ENCODE measurements at regions not wholly inside any gene's neighbourhood (a gene's known extent, or its start where the extent isn't known, plus 50 kb on each side); places are given as distances from the start of the nearest gene placed in this dataset.

- Histone ChIP-seq H3K4me3 (ENCODE audit: low read depth in 1 of 3, low read length in 3 of 3) (no peak overlapping the region), H3K4me1 (ENCODE audit: control insufficient read depth in 4 of 4, insufficient read depth in 4 of 4, low read length in 3 of 4) (no peaks in the 10 kb centered on the region), H3K27ac (ENCODE audit: low read depth in 1 of 2, low read length in 2 of 2) (no peak overlapping the region), H3K36me3 (ENCODE audit: control insufficient read depth in 4 of 4, insufficient read depth in 3 of 4, low read depth in 1 of 4, low read length in 3 of 4) (no peaks in the 10 kb centered on the region), H3K9ac (ENCODE audit: low read depth in 1 of 2, low read length in 2 of 2) (no peak overlapping the region), H3K27me3 (ENCODE audit: control insufficient read depth in 4 of 4, insufficient read depth in 4 of 4, low read length in 3 of 4) (no peaks in the 10 kb centered on the region), H3K9me3 (ENCODE audit: control insufficient read depth in 4 of 4, low read length in 3 of 4) (no peaks in the 10 kb centered on the region)
- 28% methylated on average over 1 of the region's 1 CpG for WGBS
- no peak for DNase-seq (ENCODE audit: low spot score)
- TF ChIP-seq SP1 (IDR thresholded peaks at IDR 0.05) (no peak), RXRA (IDR thresholded peaks at IDR 0.05) (no peak), FOXA2 (IDR thresholded peaks at IDR 0.05) (no peak), HNF4G (IDR thresholded peaks at IDR 0.05) (no peak), MAX (IDR thresholded peaks at IDR 0.05) (no peak), TAF1 (conservative IDR thresholded peaks at IDR 0.05) (no peak), CTCF (IDR thresholded peaks at IDR 0.05; ENCODE audit: low read depth, low read length, missing input control) (no peak), EGR1 (IDR thresholded peaks at IDR 0.05; ENCODE audit: low read depth in 2 of 2) (no peak), REST (IDR thresholded peaks at IDR 0.05) (no peak)
Observed at GRCh38 chr2:139359818-139360217, 579.6 kb upstream of the NXPH2 start.

GRCh38 chr2:139357972-139358371 lies 577.8 kb upstream of the NXPH2 start:
- Histone ChIP-seq H3K4me1 (ENCODE audit: control insufficient read depth in 4 of 4, insufficient read depth in 4 of 4, low read length in 3 of 4) (no peaks in the 10 kb centered on the region), H3K9me3 (ENCODE audit: control insufficient read depth in 4 of 4, low read length in 3 of 4) (peaks cover 0 to 2% (median 0%) of the 10 kb centered on the region in 4 donors), H3K36me3 (ENCODE audit: control insufficient read depth in 4 of 4, insufficient read depth in 3 of 4, low read depth in 1 of 4, low read length in 3 of 4) (no peaks in the 10 kb centered on the region), H3K9ac (ENCODE audit: low read depth in 1 of 2, low read length in 2 of 2) (no peak overlapping the region), H3K27me3 (ENCODE audit: control insufficient read depth in 4 of 4, insufficient read depth in 4 of 4, low read length in 3 of 4) (no peaks in the 10 kb centered on the region), H3K4me3 (ENCODE audit: low read depth in 1 of 3, low read length in 3 of 3) (no peak overlapping the region), H3K27ac (ENCODE audit: low read depth in 1 of 2, low read length in 2 of 2) (no peak overlapping the region)
- DNase-seq (ENCODE audit: low spot score): no peak
- WGBS: 82% methylated on average over 3 of the region's 3 CpGs
- TF ChIP-seq RAD21 (IDR thresholded peaks at IDR 0.05): no peak

- Histone ChIP-seq H3K27me3 (ENCODE audit: control insufficient read depth in 4 of 4, insufficient read depth in 4 of 4, low read length in 3 of 4) (no peaks in the 10 kb centered on the region), H3K4me3 (ENCODE audit: low read depth in 1 of 3, low read length in 3 of 3) (no peak overlapping the region), H3K9ac (ENCODE audit: low read depth in 1 of 2, low read length in 2 of 2) (no peak overlapping the region), H3K9me3 (ENCODE audit: control insufficient read depth in 4 of 4, low read length in 3 of 4) (peaks cover 0 to 2% (median 0%) of the 10 kb centered on the region in 4 donors), H3K36me3 (ENCODE audit: control insufficient read depth in 4 of 4, insufficient read depth in 3 of 4, low read depth in 1 of 4, low read length in 3 of 4) (no peaks in the 10 kb centered on the region), H3K27ac (ENCODE audit: low read depth in 1 of 2, low read length in 2 of 2) (no peak overlapping the region), H3K4me1 (ENCODE audit: control insufficient read depth in 4 of 4, insufficient read depth in 4 of 4, low read length in 3 of 4) (no peaks in the 10 kb centered on the region)
- no peak for DNase-seq (ENCODE audit: low spot score)
- WGBS: 58% methylated on average over 1 of the region's 1 CpG
- TF ChIP-seq TAF1 (conservative IDR thresholded peaks at IDR 0.05): no peak
- no peak for TF ChIP-seq ATF3 (IDR thresholded peaks at IDR 0.05)
- no peak for TF ChIP-seq SP1 (IDR thresholded peaks at IDR 0.05)
- no peak for TF ChIP-seq HNF4A (conservative IDR thresholded peaks at IDR 0.05)
- TF ChIP-seq REST (IDR thresholded peaks at IDR 0.05): no peak
- TF ChIP-seq MAX (IDR thresholded peaks at IDR 0.05): no peak
Observed at GRCh38 chr2:139354518-139354917, 574.3 kb upstream of the NXPH2 start.

Data from liver (tissue), 8 donors.